HG02763 (cell line): ENCODE measurements at regions not wholly inside any gene's neighbourhood (a gene's known extent, or its start where the extent isn't known, plus 50 kb on each side); places are given as distances from the start of the nearest gene placed in this dataset.
A peak's percentile ranks its signal among the peaks of the same experiment; 100 is the strongest.

Experiments used
- ATAC-seq: cut with Tn5 transposase; IDR thresholded peaks from one replicate; pipeline ENCODE4 v1.9.1; 2021; ENCODE audit warnings: mild to moderate bottlenecking, moderate library complexity; ENCODE audit not compliant: unreplicated experiment

- ATAC-seq, result no peak
These were observed 167.7 kb upstream of the MKLN1 start for GRCh38 chr7:131159961-131160361.

- no peak for ATAC-seq
These were observed 166.6 kb upstream of the MKLN1 start for GRCh38 chr7:131161103-131161502.

GRCh38 chr7:131164025-131164925, 163.4 kb upstream of the MKLN1 start:
- ATAC-seq, result no peak

- ATAC-seq, result no peak
These were observed 161.6 kb upstream of the MKLN1 start for GRCh38 chr7:131166066-131166465.

- no peak for ATAC-seq
These were observed 157.0 kb upstream of the MKLN1 start for GRCh38 chr7:131170440-131171271.

- no peak for ATAC-seq
These were observed 154.4 kb upstream of the MKLN1 start for GRCh38 chr7:131173145-131173890.

GRCh38 chr7:131174391-131174790, 153.3 kb upstream of the MKLN1 start:
- ATAC-seq, result no peak

- no peak for ATAC-seq
These were observed 152.8 kb upstream of the MKLN1 start for GRCh38 chr7:131174855-131175254.

GRCh38 chr7:131182446-131183058, 145.1 kb upstream of the MKLN1 start:
- ATAC-seq, result no peak

- no peak for ATAC-seq
These were observed 144.6 kb upstream of the MKLN1 start for GRCh38 chr7:131183072-131183471.

GRCh38 chr7:131183611-131184119, 144.0 kb upstream of the MKLN1 start:
- ATAC-seq, result no peak

GRCh38 chr7:131186816-131187215, 140.9 kb upstream of the MKLN1 start:
- no peak for ATAC-seq

- peak; percentile 71 for ATAC-seq
These were observed 139.0 kb upstream of the MKLN1 start for GRCh38 chr7:131188367-131189339.

GRCh38 chr7:131189488-131189887, 138.2 kb upstream of the MKLN1 start:
- ATAC-seq, result no peak

GRCh38 chr7:131190146-131190545, 137.5 kb upstream of the MKLN1 start:
- no peak for ATAC-seq

- no peak for ATAC-seq
These were observed 137.1 kb upstream of the MKLN1 start for GRCh38 chr7:131190581-131190980.

- ATAC-seq, result no peak
These were observed 133.4 kb upstream of the MKLN1 start for GRCh38 chr7:131194070-131194865.

- ATAC-seq, result no peak
These were observed 130.9 kb upstream of the MKLN1 start for GRCh38 chr7:131196803-131197202.
